Fibroblast of skin of right biceps (primary cell): ENCODE measurements at regions not wholly inside any gene's neighbourhood (a gene's known extent, or its start where the extent isn't known, plus 50 kb on each side); places are given as distances from the start of the nearest gene placed in this dataset.
"Not testable (repeated sequence)": the region's sequence is repeated elsewhere in the genome, so short reads cannot be mapped to it uniquely, and the experiment has no call there.

Experiments used
- DNase-seq: peaks from one replicate; pipeline ENCODE4 v3.0.0-alpha.2; 2013

DNA sequence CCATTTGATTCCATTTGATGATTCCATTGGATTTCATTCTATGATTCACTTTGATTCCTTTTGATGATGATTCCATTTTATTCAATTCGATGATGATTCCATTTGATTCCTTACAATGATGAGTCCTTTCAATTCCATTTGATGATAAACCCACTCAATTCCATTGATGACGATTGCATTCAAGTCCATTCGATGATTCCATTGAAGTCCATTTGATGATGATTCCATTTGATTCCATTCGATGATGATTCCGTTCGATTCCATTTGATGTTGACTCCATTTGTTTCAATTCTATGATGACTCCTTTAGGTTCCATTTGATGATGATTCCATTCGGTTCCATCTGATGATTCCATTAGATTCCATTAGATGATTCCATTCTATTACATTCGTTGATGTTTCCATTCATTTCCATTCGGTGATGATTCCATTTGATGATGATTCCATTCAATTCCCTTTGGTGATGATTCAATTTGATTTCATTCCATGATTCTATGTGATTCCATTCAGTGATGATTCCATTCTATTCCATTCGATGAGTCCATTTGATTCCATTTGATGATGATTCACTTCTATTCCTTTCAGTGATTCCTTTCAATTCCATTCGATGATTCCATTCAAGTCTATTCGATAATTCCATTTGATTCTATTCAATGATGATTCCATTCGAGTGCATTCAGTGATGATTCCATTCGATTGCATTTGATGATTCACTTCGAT, 1106.0 kb downstream of the RPIA start:
- DNase-seq: no peak

DNA sequence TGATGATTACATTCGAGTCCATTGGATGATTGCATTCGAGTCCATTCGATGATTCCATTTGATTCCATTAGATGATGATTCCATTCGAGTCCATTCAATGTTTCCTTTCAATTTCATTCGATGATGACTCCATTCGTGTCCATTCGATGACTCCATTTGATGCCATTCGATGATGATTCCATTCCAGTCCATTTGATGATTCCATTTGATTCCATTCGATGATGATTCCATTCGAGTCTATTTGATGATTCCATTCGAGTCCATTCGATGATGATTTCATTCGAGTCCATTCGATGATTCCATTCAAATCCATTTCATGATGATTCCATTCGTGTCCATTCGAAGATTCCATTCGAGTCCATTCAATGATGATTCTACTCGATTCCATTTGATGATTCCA, 1109.7 kb downstream of the RPIA start:
- not testable (repeated sequence) for DNase-seq

DNA sequence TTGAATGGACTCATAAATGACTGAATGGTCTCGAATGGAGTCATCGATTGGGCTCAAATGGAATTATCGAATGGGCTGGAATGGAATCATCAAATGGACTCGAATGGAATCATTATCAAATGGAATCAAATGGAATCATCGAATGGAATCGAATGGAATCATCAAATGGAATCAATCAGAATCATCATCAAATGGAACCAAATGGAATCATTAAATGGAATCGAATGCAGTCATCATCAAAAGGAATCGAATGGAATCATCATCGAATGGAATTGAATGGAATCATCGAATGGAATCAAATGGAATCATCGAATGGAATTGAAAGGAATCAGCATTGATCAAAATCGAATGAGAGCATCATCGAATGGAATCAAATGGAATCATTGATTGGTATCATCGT, 1114.9 kb downstream of the RPIA start:
- not testable (repeated sequence) for DNase-seq

DNA sequence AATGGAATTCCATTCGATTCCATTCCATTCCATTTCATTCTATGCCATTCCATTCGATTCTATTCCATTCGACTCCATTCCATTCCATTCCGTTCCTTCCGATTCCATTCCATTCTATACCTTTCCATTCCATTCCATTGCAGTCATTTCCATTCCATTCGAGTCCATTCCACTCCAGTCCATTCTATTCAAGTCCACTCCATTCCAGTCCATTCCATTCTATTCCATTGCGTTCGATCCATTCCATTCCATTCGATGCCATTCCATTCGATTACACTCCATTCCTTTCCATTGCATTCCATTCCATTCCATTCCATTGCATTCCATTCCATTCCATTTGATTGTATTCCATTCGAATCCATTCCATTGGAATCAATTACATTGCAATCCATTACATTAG, 1119.8 kb downstream of the RPIA start:
- no peak for DNase-seq

DNA sequence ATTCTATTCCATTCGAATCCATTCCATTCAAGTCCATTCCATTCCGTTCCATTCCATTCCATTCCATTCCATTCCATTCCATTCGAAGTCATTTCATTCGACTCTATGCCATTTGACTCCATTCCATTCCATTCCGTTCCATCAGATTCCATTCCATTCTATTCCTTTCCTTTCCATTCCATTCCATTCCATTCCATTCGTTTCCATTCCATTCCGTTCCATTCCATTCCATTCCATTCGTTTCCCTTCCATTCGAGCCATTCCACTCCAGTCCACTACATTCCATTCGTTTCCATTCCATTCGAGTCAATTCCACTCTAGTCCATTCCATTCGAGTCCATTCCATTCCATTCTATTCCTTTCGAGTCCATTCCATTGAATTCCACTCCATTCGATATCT, 1120.4 kb downstream of the RPIA start:
- not testable (repeated sequence) for DNase-seq

DNA sequence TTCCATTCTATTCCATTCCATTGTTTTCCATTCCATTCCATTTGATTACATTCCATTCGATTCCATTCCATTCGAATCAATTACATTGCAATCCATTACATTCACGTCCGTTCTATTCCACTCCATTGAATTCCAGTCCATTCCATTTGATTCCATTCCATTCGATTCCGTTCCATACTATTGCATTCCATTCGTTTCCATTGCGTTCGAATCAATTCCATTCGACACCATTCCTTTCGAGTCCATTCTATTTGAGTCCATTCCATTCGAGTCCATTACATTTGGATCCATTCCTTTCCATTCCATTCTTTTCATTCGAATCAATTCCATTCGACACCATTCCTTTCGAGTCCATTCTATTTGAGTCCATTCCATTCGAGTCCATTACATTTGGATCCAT, 1122.9 kb downstream of the RPIA start:
- not testable (repeated sequence) for DNase-seq

DNA sequence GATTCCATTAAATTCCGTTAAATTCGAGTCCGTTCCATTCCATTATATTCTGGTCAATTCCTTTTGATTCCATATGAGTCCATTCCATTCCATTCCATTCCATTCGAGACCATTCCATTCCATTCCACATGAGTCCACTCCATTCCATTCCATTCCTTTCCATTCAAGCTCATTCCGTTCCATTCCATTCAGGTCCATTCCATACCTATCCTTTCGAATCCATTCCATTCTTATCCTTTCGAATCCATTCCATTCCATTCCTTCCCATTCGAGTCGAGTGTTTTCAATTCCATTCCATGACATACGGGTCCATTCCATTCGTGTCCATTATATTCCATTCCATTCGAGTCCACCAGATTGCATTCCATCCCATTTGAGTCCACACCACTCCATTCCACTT, 1127.4 kb downstream of the RPIA start:
- DNase-seq: no peak

DNA sequence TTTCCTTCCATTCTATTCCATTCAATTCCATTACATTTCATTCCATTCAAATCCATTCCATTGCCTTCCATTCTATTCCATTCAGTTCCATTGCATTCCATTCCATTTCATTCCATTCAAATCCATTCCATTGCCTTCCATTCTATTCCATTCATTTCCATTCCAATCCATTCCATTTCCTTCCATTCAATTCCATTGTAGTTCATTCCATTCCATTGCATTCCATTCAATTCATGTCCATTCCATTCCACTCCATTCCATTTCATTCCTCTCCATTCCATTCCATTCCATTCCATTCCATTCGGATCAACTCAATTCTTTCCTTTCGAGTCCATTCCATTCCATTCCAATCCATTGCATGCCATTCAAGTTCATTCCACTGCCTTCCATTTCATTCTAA, 1128.3 kb downstream of the RPIA start:
- no peak for DNase-seq

DNA sequence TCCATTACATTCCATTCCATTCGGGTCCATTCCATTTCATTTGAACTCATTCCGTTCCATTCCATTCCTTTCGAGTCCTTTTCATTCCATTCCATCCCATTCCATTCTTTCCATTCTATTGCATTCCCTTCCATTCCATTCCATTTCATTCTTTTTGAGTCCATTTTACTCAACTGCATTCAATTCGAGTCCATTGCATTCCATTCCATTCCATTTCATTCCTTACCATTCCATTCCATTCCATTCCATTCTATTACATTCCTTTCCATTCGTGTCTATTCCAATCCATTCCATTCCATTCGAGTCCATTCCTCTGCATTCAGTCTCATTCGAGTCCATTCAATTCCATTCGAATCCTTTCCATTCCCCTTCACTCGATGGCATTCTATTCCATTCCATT, 1128.8 kb downstream of the RPIA start:
- DNase-seq: no peak

DNA sequence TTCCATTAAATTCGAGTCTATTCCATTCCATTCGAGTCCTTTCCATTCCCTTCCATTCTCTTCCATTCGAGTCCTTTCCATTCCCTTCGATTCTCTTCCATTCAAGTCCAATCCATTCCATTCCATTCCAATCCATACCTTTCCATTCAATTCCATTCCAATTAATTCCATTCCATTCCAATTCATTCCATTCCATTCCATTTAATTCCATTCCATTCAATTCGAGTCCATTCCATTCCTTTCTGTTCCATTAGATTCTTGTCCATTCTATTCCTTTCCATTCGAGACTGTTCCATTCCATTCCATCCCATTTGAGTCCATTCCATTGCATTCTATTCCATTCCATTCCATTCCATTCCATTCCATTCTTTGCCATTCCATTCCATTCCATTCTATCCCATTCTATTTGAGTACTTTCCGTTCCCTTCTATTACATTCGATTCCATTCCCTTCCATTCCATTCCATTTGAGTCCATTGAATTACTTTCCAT, 1130.0 kb downstream of the RPIA start:
- no peak for DNase-seq

DNA sequence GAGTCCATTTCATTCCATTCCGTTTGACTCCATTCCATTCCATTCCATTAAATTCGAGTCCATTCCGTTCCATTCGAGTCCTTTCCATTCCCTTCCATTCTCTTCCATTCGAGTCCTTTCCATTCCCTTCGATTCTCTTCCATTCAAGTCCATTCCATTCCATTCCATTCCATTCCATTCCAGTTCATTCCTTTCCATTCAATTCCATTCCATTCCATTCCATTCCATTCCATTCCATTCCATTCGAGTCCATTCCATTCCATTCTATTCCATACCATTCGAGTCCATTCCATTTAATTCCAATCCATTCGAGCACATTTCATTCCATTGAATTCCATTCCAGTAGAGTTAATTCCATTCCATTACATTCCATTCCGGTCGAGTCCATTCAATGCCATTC, 1130.9 kb downstream of the RPIA start:
- not testable (repeated sequence) for DNase-seq

DNA sequence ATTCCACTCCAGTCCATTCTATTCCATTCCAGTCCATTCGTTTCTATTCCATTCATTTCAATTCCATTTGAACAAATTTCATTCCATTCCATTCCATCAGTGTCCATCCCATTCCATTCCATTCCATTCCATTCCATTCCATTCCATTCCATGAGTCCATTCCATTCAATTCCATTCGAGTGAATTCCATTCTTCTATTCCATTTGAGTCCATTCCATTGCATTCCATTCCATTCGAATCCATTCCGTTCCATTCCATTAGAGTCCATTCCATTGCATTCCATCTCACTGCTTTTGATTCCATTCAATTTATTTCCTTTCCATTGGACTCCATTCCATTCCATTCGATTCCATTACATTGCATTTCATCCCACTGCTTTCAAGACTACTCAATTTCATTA, 1132.1 kb downstream of the RPIA start:
- no peak for DNase-seq

DNA sequence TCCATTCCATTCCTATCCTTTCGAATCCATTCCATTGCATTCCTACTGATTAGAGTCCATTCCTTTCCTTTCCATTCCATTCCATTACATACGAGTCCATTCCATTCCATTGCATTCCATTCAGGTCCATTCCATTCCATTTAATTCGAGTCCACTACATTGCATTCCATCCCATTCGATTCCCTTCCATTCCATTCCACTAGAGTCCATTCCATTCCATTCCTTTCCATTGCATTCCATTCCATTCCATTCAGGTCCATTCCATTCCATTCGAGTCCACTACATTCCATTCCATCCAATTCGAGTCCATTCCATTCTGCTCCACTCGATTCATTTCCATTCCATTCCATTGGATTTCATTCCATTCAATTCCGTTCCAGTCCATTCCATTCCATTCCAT, 1133.6 kb downstream of the RPIA start:
- DNase-seq: no peak

DNA sequence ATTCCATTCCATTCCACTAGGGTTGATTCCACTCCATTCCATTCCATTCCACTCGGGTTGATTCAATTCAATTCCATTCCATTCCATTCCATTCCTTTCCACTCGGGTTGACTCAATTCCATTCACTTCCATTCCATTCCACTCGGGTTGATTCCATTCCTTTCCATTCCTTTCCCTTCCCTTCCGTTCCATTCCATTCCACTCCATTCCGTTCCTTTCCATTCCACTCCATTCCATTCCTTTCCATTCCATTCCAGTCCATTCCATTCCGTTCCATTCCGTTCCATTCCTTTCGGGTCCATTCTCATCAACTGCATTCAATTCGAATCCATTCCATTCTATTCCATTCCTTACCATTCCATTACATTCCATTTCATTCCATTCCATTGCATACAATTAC, 1135.3 kb downstream of the RPIA start:
- not testable (repeated sequence) for DNase-seq

DNA sequence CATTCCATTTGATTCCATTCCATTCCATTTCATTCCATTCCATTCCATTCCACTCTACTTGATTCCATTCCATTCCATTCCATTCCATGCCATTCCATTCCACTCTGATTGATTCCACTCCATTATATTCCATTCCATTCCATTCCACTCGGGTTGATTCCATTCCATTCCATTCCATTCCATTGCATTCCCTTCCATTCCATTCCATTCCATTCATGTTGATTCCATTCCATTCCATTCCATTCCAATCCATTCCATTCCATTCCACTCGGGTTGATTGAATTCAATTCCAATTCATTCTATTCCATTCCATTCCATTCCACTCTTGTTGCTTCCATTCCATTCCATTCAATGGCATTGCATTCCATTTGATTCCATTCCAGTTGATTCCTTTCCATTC, 1136.4 kb downstream of the RPIA start:
- DNase-seq: not testable (repeated sequence)

DNA sequence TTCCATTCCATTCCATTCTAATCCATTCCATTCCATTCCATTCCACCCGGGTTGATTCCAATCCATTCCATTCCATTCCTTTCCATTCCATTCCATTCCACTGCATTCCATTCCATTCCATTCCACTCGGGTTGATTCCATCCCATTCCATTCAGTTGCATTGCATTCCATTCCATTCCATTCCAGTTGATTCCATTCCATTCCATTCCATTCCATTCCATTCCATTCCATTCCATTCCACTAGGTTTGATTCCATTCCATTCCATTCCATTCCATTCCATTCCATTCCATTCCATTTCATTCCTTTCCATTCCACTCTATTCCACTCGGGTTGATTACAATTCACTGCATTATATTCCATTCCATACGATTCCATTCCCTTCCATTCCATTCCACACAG, 1136.9 kb downstream of the RPIA start:
- not testable (repeated sequence) for DNase-seq

DNA sequence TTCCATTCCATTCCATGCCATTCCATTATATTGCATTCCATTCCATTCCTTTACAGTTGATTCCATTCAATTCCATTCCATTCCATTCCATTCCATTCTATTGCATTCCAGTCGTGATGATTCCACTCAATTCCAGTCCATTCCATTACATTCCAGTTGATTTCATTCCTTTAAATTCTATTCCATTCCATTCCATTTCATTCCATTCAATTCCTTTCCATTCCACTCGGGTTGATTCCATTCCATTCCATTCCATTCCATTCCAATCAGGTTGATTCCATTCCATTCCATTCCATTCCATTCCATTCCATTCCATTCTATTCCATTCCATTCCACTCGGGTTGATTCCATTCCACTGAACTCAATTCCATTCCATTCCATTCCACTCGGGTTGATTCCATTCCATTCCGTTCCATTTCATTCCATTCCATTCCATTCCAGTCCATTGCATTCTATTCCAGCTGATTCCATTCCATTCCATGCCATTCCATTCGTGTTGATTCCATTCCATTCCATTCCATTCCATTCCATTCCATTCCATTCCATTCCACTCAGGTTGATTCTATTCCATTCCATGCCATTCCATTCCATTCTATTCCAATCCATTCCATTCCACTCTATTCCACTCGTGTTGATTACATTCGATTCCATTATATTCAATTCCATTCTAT, 1137.6 kb downstream of the RPIA start:
- DNase-seq: not testable (repeated sequence)

DNA sequence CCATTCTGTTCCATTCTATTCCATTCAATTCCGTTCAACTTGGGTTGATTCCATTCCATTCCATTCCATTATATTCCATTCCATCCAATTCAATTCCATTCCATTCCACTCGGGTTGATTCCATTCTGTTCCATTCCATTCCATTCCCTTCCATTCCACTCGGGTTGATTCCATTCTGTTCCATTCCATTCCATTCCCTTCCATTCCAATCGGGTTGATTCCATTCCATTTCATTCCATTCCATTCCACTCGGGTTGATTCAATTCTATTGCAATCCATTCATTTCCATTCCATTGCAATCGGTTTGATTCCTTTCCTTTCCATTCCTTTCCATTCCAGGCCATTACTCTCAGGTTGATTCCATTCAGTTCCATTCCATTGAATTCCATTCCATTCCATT, 1138.4 kb downstream of the RPIA start:
- DNase-seq: no peak

DNA sequence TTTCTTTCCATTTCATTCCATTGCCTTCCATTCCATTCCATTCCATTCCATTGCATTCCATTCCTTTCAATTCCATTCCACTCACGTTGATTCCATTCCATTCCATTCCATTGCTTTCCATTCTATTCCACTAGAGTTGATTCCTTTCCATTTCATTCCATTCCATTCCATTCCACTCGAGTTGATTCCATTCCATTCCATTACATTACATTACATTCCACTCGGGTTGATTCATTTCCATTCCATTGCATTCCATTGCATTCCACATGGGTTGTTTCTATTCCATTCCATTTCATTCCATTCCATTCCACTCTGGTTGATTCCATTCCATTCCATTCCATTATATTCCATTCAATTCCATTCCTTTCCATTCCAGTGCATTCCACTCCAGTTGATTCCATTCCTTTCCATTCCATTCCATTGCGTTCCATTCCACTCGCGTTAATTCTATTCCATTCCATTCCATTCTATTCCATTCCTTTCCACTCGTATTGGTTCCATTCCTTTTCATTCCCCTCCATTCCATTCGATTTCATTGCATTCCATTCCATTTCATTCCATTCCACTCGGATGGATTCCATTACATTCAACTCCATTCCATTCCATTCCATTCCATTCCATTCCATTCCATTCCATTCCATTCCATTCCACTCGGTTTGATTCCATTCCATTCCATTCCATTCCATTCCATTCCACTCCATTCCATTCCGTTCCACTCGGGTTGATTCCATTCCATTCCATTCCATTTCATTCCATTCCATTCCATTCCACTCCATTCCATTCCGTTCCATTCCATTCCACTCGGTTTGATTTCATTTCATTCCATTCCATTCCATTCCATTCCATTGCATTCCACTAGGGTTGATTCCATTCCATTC, 1139.1 kb downstream of the RPIA start:
- not testable (repeated sequence) for DNase-seq

DNA sequence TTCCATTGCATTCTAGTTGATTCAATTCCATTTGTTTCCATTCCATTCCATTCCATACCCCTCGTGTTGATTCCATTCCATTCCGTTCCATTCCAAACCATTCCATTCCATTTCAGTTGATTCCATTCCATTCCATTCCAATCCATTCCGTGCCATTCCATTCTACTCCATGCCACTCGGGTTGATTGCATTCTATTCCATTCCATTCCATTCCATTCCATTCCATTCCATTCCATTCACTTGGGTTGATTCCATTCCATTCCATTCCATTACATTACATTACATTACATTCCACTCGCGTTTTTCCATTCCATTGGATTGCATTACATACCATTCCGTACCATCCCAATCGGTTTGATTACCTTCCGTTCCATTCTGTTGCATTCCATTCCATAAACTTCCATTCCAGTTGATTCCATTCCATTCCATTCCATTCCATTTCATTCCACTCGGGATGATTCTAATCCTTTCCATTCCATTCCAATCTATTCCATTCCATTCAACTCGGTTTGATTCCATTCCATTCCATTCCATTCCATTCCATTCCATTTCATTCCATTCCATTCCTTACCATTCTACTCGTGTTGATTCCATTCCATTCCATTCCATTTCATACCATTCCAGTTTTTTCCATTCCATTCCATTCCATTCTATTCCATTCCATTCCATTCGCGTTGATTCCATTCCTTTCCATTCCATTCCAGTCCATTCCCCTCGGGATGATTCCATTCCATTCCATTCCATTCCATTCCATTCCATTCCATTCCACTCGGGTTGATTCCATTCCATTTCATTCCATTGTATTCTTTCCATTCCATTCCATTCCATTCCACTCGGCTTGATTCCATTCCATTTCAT, 1140.4 kb downstream of the RPIA start:
- DNase-seq: no peak

DNA sequence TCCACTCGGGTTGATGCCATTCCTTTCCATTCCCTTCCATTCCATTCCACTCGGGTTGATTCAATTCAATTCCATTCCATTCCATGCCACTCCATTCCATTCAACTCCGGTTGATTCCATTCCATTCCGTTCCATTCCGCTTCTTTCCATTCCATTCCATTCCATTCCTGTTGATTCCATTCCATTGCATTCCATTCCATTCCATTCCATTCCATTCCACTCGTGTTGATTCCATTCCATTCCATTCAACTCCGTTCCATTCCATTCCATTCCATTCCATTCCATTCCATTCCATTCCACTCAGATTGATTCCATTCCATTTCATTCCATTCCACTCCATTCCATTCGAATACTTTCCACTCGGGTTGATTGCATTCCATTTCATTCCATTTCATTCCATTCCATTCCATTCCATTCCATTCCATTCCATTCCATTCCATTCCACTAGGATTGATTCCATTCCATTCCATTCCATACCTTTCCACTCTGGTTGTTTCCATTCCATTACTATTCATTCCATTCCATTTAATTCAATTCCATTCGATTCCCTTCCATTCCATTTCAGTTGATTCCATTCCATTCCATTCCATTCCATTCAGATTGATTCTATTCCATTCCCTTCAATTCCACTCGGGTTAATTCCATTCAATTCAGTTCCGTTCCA, 1141.8 kb downstream of the RPIA start:
- DNase-seq: no peak

DNA sequence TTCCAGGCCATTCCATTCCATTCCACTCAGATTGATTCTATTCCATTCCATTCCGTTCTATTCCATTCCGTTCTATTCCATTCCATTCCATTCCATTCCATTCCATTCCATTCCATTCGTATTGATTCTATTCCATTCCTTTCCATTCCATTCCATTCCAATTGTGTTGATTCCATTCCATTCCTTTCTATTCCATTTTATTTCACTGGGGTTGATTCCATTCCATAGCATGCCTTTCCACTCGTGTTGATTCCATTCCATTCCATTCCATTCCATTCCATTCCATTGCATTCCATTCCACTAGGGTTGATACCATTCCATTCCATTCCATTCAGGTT, 1142.3 kb downstream of the RPIA start:
- no peak for DNase-seq
